ENCODE measurements at regions not wholly inside any gene's neighbourhood (a gene's known extent, or its start where the extent isn't known, plus 50 kb on each side); places are given as distances from the start of the nearest gene placed in this dataset.

DNA sequence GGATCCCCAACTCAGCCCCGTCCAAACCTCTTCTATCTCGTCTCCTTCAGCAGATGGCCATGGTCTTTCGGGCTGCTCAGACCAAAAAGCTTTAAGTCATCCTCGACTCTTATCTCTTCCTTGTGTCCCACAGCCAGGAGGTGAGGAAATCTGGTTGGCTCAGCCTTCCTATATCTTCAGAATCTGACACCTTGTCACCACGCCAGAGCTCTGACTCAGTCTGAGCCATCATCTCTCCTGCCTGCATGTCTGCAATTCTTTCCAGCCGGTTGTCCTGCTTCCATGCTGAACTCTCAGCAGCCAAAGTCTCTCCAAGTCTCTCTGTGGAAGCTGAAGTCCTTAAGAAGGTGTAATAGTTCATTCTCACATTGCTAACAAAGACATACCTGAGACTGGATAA, 419.3 kb upstream of the ADAMTS16 start:
- CTCF ChIA-PET, result no interaction called here
- Mint-ChIP-seq H3K36me3 (ENCODE audit: low read depth) (no peaks in the 10 kb centered on the region), H3K27ac (no peak overlapping the region), H3K9me3 (peaks cover 4% of the 10 kb centered on the region), H3K4me3 (no peak overlapping the region), H3K27me3 (no peaks in the 10 kb centered on the region), H3K4me1 (no peaks in the 10 kb centered on the region)
- ATAC-seq (ENCODE audit: low read depth), result no peak
- intact Hi-C loops (cut with micrococcal nuclease), result no loop called here
- TF ChIP-seq, protein P1, sequence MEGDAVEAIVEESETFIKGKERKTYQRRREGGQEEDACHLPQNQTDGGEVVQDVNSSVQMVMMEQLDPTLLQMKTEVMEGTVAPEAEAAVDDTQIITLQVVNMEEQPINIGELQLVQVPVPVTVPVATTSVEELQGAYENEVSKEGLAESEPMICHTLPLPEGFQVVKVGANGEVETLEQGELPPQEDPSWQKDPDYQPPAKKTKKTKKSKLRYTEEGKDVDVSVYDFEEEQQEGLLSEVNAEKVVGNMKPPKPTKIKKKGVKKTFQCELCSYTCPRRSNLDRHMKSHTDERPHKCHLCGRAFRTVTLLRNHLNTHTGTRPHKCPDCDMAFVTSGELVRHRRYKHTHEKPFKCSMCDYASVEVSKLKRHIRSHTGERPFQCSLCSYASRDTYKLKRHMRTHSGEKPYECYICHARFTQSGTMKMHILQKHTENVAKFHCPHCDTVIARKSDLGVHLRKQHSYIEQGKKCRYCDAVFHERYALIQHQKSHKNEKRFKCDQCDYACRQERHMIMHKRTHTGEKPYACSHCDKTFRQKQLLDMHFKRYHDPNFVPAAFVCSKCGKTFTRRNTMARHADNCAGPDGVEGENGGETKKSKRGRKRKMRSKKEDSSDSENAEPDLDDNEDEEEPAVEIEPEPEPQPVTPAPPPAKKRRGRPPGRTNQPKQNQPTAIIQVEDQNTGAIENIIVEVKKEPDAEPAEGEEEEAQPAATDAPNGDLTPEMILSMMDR (IDR thresholded peaks at IDR 0.05), result no peak
- no peak for DNase-seq
- POLR2A ChIA-PET, result no interaction called here

DNA sequence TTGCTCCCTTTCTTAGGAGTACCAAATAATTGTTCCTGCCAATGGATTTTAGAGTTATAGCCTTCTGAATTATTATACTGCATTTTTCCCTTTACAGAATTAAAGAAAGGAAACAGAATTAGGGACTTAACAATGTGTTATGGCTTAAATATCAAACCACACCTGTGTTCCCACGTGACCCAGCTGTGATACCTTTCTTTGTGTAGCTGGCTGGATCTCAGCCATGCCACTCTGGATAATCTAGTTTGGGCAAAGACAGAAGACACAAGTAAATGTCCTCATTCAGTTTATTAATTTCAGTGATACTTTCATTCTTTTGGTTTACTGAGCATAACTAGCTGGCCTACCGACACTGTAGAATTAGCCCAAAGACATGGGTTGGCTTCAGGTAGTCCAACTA, 417.2 kb upstream of the ADAMTS16 start:
- Mint-ChIP-seq H3K4me3 (no peak overlapping the region), H3K27me3 (no peaks in the 10 kb centered on the region), H3K36me3 (ENCODE audit: low read depth) (no peaks in the 10 kb centered on the region), H3K9me3 (peaks cover 4% of the 10 kb centered on the region), H3K4me1 (no peaks in the 10 kb centered on the region), H3K27ac (no peak overlapping the region)
- intact Hi-C loops (cut with micrococcal nuclease), result no loop called here
- POLR2A ChIA-PET, result no interaction called here
- TF ChIP-seq, protein P1 (IDR thresholded peaks at IDR 0.05), result no peak
- DNase-seq (no peak), ATAC-seq (ENCODE audit: low read depth) (no peak)
- CTCF ChIA-PET, result no interaction called here

DNA sequence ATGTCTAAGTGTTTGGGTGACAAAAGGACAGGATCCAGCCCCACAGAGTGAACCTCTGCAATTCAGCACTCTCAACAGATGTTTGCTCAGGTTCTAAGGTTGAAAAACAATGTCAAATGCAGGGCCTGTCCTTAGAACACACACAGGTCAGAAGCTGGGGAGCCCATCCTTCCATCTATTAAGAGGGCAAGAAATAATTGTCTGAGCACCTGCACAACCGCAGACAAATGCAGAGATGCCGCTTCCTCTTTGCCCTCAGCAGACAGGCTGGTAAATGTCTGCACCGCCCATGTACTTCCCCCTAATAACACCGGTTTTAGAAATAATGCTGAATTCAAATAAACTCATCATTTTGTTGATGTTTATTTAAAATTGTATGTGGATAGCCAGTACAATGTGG, 414.5 kb upstream of the ADAMTS16 start:
- intact Hi-C loops (cut with micrococcal nuclease), result no loop called here
- Mint-ChIP-seq H3K4me3 (no peak overlapping the region), H3K27ac (no peak overlapping the region), H3K36me3 (ENCODE audit: low read depth) (no peaks in the 10 kb centered on the region), H3K27me3 (no peaks in the 10 kb centered on the region), H3K4me1 (no peaks in the 10 kb centered on the region), H3K9me3 (no peaks in the 10 kb centered on the region)
- no peak for ATAC-seq (ENCODE audit: low read depth)
- CTCF ChIA-PET, result no interaction called here
- TF ChIP-seq, protein P1 (IDR thresholded peaks at IDR 0.05), result no peak
- POLR2A ChIA-PET, result no interaction called here
- DNase-seq, result no peak

DNA sequence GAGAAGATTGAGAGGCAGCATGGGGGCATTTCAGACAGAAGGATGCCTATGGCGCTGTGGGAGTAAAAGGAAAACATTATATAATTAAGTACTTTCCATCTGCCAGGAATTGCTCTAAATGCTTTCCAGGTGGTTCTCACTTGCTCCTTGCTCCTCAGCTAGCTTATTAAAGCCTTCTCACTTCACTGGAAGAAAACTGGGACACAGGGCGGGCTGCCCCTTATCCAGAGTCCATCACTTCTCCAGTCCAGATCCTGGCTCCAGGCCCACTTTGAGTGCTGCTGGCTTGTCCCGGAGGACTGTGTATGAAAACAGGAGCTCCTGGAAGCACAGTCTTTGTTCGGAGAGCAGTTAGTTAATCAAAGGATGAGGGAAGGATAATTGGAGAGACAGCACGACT, 409.9 kb upstream of the ADAMTS16 start:
- Mint-ChIP-seq H3K36me3 (ENCODE audit: low read depth) (no peaks in the 10 kb centered on the region), H3K4me3 (no peak overlapping the region), H3K9me3 (peaks cover 3% of the 10 kb centered on the region), H3K4me1 (no peaks in the 10 kb centered on the region), H3K27ac (no peak overlapping the region), H3K27me3 (no peaks in the 10 kb centered on the region)
- intact Hi-C loops (cut with micrococcal nuclease), result no loop called here
- ATAC-seq (ENCODE audit: low read depth) (no peak), DNase-seq (no peak)
- TF ChIP-seq, protein P1 (IDR thresholded peaks at IDR 0.05), result no peak
- POLR2A ChIA-PET, result no interaction called here
- CTCF ChIA-PET, result no interaction called here

DNA sequence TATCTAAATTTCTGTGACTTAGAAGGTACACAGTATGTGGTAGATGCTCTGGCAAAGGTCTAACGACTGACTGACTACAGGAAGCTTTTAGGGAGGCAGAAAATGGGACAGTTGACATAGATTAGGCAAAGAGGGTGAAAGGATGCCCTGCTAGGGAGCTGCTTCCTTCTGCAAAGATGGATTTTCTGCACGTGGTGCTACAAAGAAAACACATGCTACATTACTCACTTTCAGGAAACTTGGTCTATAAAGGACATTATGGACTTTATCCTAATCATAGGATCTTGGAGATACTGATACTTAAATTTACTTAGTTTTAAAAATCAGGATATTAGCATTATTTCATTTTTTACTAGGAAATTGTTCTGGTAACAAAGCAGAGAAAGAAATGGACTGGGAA, 405.8 kb upstream of the ADAMTS16 start:
- TF ChIP-seq, protein P1 (IDR thresholded peaks at IDR 0.05), result no peak
- no peaks in the 10 kb centered on the region for H3K27me3 Mint-ChIP-seq
- ChIA-PET POLR2A (no interaction called here), CTCF (no interaction called here)
- H3K36me3 Mint-ChIP-seq (ENCODE audit: low read depth), result no peaks in the 10 kb centered on the region
- ATAC-seq (ENCODE audit: low read depth) (no peak), DNase-seq (no peak)
- intact Hi-C loops (cut with micrococcal nuclease), result no loop called here
- peaks cover 8% of the 10 kb centered on the region for H3K9me3 Mint-ChIP-seq
- no peaks in the 10 kb centered on the region for H3K4me1 Mint-ChIP-seq
- no peak overlapping the region for H3K27ac Mint-ChIP-seq
- no peak overlapping the region for H3K4me3 Mint-ChIP-seq

All from activated B cell treated with CpG ODN at 0.5 μM for 24 hours (primary cell).